Cardiac muscle cell (in vitro differentiated cells and primary cell): ENCODE measurements at regions not wholly inside any gene's neighbourhood (a gene's known extent, or its start where the extent isn't known, plus 50 kb on each side); places are given as distances from the start of the nearest gene placed in this dataset.

Experiments used
- DNase-seq, 2 donors: peaks; one replicate each; pipeline versions ENCODE4 v3.0.0 to v3.0.0-alpha.2; 2010 to 2017; ENCODE audit warnings: low read depth in 1 of 2, low spot score in 1 of 2
- H3K27ac ChIP-seq: fragments of 200-600 bp; sonication (generic); 2 replicates; pipeline ENCODE4 v1.5.1; 2016
- H3K27me3 ChIP-seq: fragments of 200-600 bp; sonication (generic); 2 replicates; pipeline ENCODE4 v1.6.0; 2016; ENCODE audit warnings: control low read depth
- H3K36me3 ChIP-seq: fragments of 200-600 bp; sonication (generic); 2 replicates; pipeline ENCODE4 v1.5.1; 2016; ENCODE audit warnings: control low read depth
- H3K4me1 ChIP-seq: fragments of 200-600 bp; sonication (generic); 2 replicates; pipeline ENCODE4 v1.8.1; 2017; ENCODE audit warnings: low read depth, mild to moderate bottlenecking, mixed run types
- H3K4me3 ChIP-seq: fragments of 200-600 bp; sonication (generic); 2 replicates; pipeline ENCODE4 v1.5.1; 2016; ENCODE audit warnings: mild to moderate bottlenecking
- H3K9me3 ChIP-seq: fragments of 200-600 bp; sonication (generic); 2 replicates; pipeline ENCODE4 v1.5.1; 2017; ENCODE audit warnings: low read depth, mild to moderate bottlenecking, control low read depth
- TF ChIP-seq, protein P1 (sequence below): IDR thresholded peaks from 2 replicates; pipeline ENCODE4 v1.5.1; 2012; ENCODE audit warnings: low read depth, mild to moderate bottlenecking, low read length

DNA sequence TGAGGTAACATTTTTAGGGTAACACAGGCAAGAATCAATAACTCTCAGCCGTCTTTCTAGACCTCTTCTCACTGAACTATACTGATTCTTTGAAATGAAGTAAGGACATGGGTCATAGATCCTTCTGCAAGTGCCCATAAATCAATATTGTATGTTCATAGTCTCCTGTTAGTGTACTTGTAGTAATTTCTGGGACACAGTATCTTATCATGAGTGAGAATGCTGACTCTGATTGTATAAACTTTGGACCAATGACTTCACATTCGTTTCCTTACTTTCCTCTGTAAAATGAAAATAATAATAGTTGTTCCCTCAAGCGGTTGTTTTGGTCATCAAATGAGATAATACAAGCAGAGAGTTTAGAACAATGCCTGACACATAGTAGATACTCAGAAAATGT is 777.1 kb upstream of the GOLIM4 start:
- DNase-seq, result no peak
- TF ChIP-seq, protein P1, sequence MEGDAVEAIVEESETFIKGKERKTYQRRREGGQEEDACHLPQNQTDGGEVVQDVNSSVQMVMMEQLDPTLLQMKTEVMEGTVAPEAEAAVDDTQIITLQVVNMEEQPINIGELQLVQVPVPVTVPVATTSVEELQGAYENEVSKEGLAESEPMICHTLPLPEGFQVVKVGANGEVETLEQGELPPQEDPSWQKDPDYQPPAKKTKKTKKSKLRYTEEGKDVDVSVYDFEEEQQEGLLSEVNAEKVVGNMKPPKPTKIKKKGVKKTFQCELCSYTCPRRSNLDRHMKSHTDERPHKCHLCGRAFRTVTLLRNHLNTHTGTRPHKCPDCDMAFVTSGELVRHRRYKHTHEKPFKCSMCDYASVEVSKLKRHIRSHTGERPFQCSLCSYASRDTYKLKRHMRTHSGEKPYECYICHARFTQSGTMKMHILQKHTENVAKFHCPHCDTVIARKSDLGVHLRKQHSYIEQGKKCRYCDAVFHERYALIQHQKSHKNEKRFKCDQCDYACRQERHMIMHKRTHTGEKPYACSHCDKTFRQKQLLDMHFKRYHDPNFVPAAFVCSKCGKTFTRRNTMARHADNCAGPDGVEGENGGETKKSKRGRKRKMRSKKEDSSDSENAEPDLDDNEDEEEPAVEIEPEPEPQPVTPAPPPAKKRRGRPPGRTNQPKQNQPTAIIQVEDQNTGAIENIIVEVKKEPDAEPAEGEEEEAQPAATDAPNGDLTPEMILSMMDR, result no peak
- Histone ChIP-seq H3K27me3 (no peaks in the 10 kb centered on the region), H3K4me1 (no peaks in the 10 kb centered on the region), H3K36me3 (no peaks in the 10 kb centered on the region), H3K9me3 (no peaks in the 10 kb centered on the region), H3K27ac (no peak overlapping the region), H3K4me3 (no peak overlapping the region)

DNA sequence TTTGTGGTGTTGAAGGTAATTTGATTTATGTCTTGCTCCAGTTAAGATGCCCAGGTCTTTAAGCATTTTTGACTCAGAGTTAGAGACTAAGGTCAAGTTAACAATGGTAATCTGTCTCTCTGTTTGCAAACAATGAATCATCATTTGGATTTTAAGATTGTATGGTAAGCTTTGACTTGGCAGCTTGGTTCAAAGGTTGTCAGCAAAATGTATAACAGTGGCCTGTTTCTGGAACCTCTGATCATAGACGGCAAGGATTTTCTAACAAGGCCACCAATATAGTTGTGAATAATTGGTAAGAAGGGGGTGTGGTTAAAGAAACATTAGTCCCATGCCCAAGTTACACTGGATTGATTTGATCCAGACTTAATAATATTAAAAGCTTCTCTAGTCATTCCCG is 775.2 kb upstream of the GOLIM4 start:
- no peak overlapping the region for H3K4me3 ChIP-seq
- TF ChIP-seq, protein P1, result no peak
- DNase-seq, result no peak
- H3K36me3 ChIP-seq, result no peaks in the 10 kb centered on the region
- H3K9me3 ChIP-seq, result no peaks in the 10 kb centered on the region
- no peaks in the 10 kb centered on the region for H3K27me3 ChIP-seq
- no peak overlapping the region for H3K27ac ChIP-seq
- no peaks in the 10 kb centered on the region for H3K4me1 ChIP-seq

DNA sequence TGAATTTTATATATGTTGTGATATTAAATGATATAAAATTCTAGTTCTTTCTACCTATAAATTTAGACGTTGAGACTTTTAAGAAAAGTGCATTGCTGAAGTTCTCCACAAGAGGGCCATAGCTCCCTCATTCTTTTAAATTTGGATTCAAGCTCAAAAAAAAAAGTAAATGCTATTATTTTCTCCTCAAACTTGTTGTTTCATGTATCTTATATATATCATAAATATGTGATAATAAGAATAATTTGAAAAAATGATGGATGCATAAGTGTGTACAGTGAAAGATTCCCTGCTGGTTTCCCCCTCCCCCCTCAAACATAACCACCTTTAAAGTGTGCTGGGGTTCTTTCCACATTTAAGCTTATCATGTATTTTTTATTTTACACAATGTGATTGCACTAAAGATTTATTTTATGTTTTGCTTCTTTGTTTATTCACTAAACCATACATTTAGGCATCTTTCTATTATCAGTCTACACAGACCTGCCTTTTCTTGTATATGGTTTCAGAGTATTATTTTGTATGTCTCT is 769.4 kb upstream of the GOLIM4 start:
- no peaks in the 10 kb centered on the region for H3K4me1 ChIP-seq
- peak; percentile 32 to 60 for DNase-seq
- TF ChIP-seq, protein P1, result peak; percentile 80
- no peaks in the 10 kb centered on the region for H3K9me3 ChIP-seq
- no peak overlapping the region for H3K27ac ChIP-seq
- H3K27me3 ChIP-seq, result no peaks in the 10 kb centered on the region
- no peaks in the 10 kb centered on the region for H3K36me3 ChIP-seq
- H3K4me3 ChIP-seq, result no peak overlapping the region

DNA sequence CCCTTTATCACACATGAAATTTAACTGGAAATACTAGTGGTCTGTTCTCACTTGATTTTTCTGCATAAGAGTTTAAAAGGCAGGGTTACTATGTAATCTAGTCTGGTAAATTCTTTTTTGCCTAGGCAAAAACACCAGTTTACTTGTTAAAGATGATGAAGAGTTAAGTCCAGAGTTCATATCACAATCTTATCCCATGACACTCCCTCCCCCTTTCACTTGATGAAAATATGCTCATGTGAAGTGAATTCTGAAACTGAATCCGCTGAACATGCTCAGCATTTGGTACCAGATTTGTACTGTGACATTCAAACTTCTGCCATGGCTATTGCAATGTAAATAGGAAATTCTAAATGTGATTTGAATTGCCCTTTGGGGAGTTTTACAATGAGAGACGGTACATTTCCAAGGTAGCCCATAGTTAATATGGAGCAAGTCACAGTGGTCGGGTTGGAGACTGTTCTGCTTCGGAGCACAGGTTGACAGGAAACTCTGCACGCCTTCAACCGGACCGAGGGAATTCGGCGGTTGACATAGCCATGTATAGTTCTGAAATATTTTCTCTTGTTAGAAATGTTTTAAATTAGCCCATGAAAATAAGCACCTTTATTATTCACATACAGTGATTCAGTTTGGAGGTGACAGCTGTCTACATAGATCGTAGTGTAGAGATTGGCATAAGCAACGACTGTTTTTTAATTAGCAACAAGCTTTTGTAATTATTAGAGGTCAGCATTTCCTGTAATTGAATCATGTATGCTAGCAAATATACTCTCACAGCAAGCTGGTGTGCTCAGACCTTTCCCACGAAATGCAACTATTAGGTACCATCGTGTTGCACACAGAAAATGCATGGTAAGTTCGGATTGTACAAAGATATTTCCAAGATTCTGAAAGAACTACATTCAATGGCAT is 768.6 kb upstream of the GOLIM4 start:
- no peaks in the 10 kb centered on the region for H3K4me1 ChIP-seq
- H3K27ac ChIP-seq, result peak overlapping the region; percentile 2
- no peak overlapping the region for H3K4me3 ChIP-seq
- H3K27me3 ChIP-seq, result no peaks in the 10 kb centered on the region
- no peaks in the 10 kb centered on the region for H3K36me3 ChIP-seq
- no peak for DNase-seq
- TF ChIP-seq, protein P1, result no peak
- H3K9me3 ChIP-seq, result no peaks in the 10 kb centered on the region

DNA sequence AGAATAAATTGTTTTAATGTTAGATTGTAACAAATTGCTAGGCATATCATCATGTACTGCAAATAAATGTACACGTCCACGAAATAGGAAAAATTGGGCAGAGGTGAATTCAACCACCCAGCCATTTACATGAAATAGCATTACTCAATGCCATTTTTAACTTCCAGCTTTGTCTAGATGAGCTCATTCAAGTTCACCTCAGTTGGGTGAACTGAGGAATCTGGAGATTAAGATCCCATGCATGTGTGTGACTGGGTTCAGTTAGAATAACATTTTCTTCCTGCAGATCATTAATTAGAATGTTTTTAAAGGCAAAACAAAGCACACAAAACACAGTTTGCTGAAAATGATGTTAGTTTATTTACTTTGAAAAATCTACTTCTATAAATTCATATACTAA is 767.8 kb upstream of the GOLIM4 start:
- no peaks in the 10 kb centered on the region for H3K27me3 ChIP-seq
- no peak for DNase-seq
- H3K4me3 ChIP-seq, result no peak overlapping the region
- TF ChIP-seq, protein P1, result no peak
- H3K4me1 ChIP-seq, result no peaks in the 10 kb centered on the region
- H3K27ac ChIP-seq, result no peak overlapping the region
- H3K9me3 ChIP-seq, result no peaks in the 10 kb centered on the region
- peaks cover 2% of the 10 kb centered on the region for H3K36me3 ChIP-seq
